HepG2 (cell line): ENCODE measurements at regions not wholly inside any gene's neighbourhood (a gene's known extent, or its start where the extent isn't known, plus 50 kb on each side); places are given as distances from the start of the nearest gene placed in this dataset.

Experiments used
- ATAC-seq: fragments of 200-7000 bp; cut with Tn5 transposase; 3 replicates; pipeline ENCODE4 v1.9.1; 2020; ENCODE audit warnings: mild to moderate bottlenecking, moderate library complexity
- BruUV-seq: library from RNA; stranded (reverse); fragments of 400-500 nt; replicated peaks from 2 replicates; lab custom pipeline; 2021; lab: Mats Ljungman, UMichigan
- CTCF ChIA-PET: fragments of 300-600 bp; formaldehyde crosslinking; extraction: SDS; loops from one replicate; lab custom pipeline; 2021; ENCODE audit warnings: low total read pairs, inconsistent platforms, low intra/inter-chr PET ratio; lab: Yijun Ruan, JAX
- POLR2A ChIA-PET: fragments of 350-600 bp; sonication (Branson Sonifier 250); formaldehyde crosslinking; loops from one replicate; lab custom pipeline; 2020; ENCODE audit warnings: antibody characterized with exemption, inconsistent platforms; lab: Yijun Ruan, JAX
- DNase-seq: peaks from one replicate; pipeline ENCODE4 v3.0.0-alpha.2; 2015; ENCODE audit warnings: low spot score
- FAIRE-seq: peaks from 3 replicates; lab custom pipeline; 2011; peaks lifted over from hg19 to GRCh38; lab: Jason Lieb, UNC
- H2AFZ ChIP-seq: one replicate; pipeline ENCODE4 v1.6.1; 2011; ENCODE audit warnings: low read length, inconsistent platforms
- H3K27ac ChIP-seq: fragments of 300-600 bp; 3 replicates; pipeline ENCODE4 v1.8.0; 2011; ENCODE audit warnings: mixed run types, mild to moderate bottlenecking, mixed read lengths, low read length, inconsistent platforms; ENCODE audit not compliant: insufficient read depth; ENCODE audit errors: extremely low read length
- H3K27me3 ChIP-seq, 2 experiments: fragments of 200-600 bp in 1 of 2; 2 replicates in 1 of 2; 3 replicates in 1 of 2; pipeline versions ENCODE4 v1.6.0 to v1.8.0; 2011; ENCODE audit warnings: low read length in 2 of 2, mild to moderate bottlenecking in 2 of 2, moderate library complexity in 2 of 2, inconsistent platforms in 1 of 2; ENCODE audit not compliant: insufficient read depth in 2 of 2, control insufficient read depth in 1 of 2
- H3K36me3 ChIP-seq, 2 experiments: fragments of 200-600 bp in 1 of 2; replicated peaks in 1 of 2; 2 replicates in 1 of 2; 3 replicates in 1 of 2; pipeline versions ENCODE4 v1.5.1 to v1.8.0; 2011; ENCODE audit warnings: low read length in 2 of 2, inconsistent platforms in 1 of 2; ENCODE audit not compliant: insufficient read depth in 2 of 2, control insufficient read depth in 1 of 2
- H3K4me1 ChIP-seq: 2 replicates; pipeline ENCODE4 v1.5.1; 2012; ENCODE audit warnings: low read length, inconsistent platforms; ENCODE audit not compliant: insufficient read depth
- H3K4me2 ChIP-seq: 2 replicates; pipeline ENCODE4 v1.6.0; 2011; ENCODE audit warnings: low read depth, low read length, inconsistent platforms
- H3K4me3 ChIP-seq, 3 experiments: fragments of 200-600 bp in 1 of 3; sonication (generic), shearing (Covaris generic) in 1 of 3; replicated peaks in 1 of 3; 2 replicates each; pipeline ENCODE4 v1.5.1; 2011 to 2016; ENCODE audit warnings: low read length in 3 of 3, inconsistent platforms in 2 of 3, low read depth in 2 of 3, mild to moderate bottlenecking in 2 of 3, control low read depth in 1 of 3, mixed read lengths in 1 of 3; ENCODE audit not compliant: insufficient read depth in 1 of 3
- H3K79me2 ChIP-seq: one replicate; pipeline ENCODE4 v1.6.1; 2011; ENCODE audit warnings: low read length, inconsistent platforms; ENCODE audit not compliant: insufficient read depth
- H3K9ac ChIP-seq: 2 replicates; pipeline ENCODE4 v1.6.0; 2011; ENCODE audit warnings: mild to moderate bottlenecking, low read depth, low read length, inconsistent platforms; ENCODE audit not compliant: insufficient read depth
- H3K9me3 ChIP-seq: 2 replicates; pipeline ENCODE4 v1.5.1; 2012; ENCODE audit warnings: mild to moderate bottlenecking, low read length
- H4K20me1 ChIP-seq: 2 replicates; pipeline ENCODE4 v1.6.0; 2011; ENCODE audit warnings: inconsistent platforms, mild to moderate bottlenecking, low read length, moderate library complexity; ENCODE audit not compliant: insufficient read depth
- AGO2 ChIP-seq: fragments of 200-400 bp; formaldehyde crosslinking; optimal IDR thresholded peaks from 2 replicates; pipeline ENCODE3; 2017; ENCODE audit warnings: mild to moderate bottlenecking, low read depth, low read length, moderate library complexity
- ARID3A ChIP-seq: IDR thresholded peaks from 2 replicates; pipeline ENCODE4 v1.6.1; 2012; ENCODE audit warnings: low read depth, low read length, improper control_type of control experiment
- CCAR2 ChIP-seq: fragments of 200-400 bp; formaldehyde crosslinking; optimal IDR thresholded peaks from 2 replicates; pipeline ENCODE3; 2018; ENCODE audit warnings: low read depth, mild to moderate bottlenecking, low read length, moderate library complexity
- CREM ChIP-seq, 2 experiments: sonication (generic) in 1 of 2; formaldehyde crosslinking in 1 of 2; IDR thresholded peaks; 2 replicates each; pipeline versions ENCODE4 v1.4.0 to v1.6.1; 2016 to 2020; ENCODE audit warnings: antibody characterized with exemption in 1 of 2, mild to moderate bottlenecking in 1 of 2, missing genetic modification reagents in 1 of 2
- IRF9 ChIP-seq: sonication (generic); formaldehyde crosslinking; IDR thresholded peaks from 2 replicates; pipeline ENCODE4 v1.8.0; 2022; ENCODE audit warnings: missing genetic modification reagents, mild to moderate bottlenecking, borderline replicate concordance
- IRX3 ChIP-seq: sonication (generic); formaldehyde crosslinking; IDR thresholded peaks from 2 replicates; pipeline ENCODE4 v1.8.1; 2023; ENCODE audit warnings: mild to moderate bottlenecking, low read depth, missing genetic modification reagents, borderline replicate concordance
- MXD4 ChIP-seq: IDR thresholded peaks from 2 replicates; pipeline ENCODE4 v1.6.1; 2016; ENCODE audit warnings: mild to moderate bottlenecking, missing biosample characterization, missing genetic modification reagents
- PBX3 ChIP-seq: sonication (generic); formaldehyde crosslinking; IDR thresholded peaks from 2 replicates; pipeline ENCODE4 v1.8.1; 2023; ENCODE audit warnings: missing genetic modification reagents, inconsistent platforms, borderline replicate concordance
- PHF21A ChIP-seq: sonication (generic); formaldehyde crosslinking; IDR thresholded peaks from 2 replicates; pipeline ENCODE4 v1.5.0; 2020; ENCODE audit warnings: mild to moderate bottlenecking, missing genetic modification reagents
- TCF7 ChIP-seq: sonication (generic); IDR thresholded peaks from 2 replicates; pipeline ENCODE4 v1.6.1; 2016; ENCODE audit warnings: antibody characterized with exemption, low read depth
- ZBTB7B ChIP-seq: sonication (generic); formaldehyde crosslinking; IDR thresholded peaks from 2 replicates; pipeline ENCODE4 v1.4.0; 2020; ENCODE audit warnings: missing genetic modification reagents
- ZBTB8A ChIP-seq: sonication (generic); formaldehyde crosslinking; IDR thresholded peaks from 2 replicates; pipeline ENCODE4 v1.4.0; 2020; ENCODE audit warnings: mild to moderate bottlenecking, low read depth, missing genetic modification reagents, borderline replicate concordance
- ZMAT3 ChIP-seq: sonication (generic); formaldehyde crosslinking; conservative IDR thresholded peaks from 2 replicates; pipeline ENCODE4 v1.7.0; 2021; ENCODE audit warnings: missing genetic modification reagents
- ZNF317 ChIP-seq: sonication (generic); formaldehyde crosslinking; IDR thresholded peaks from 2 replicates; pipeline ENCODE4 v1.5.0; 2020; ENCODE audit warnings: mild to moderate bottlenecking, missing genetic modification reagents
- ZNF557 ChIP-seq: sonication (generic); formaldehyde crosslinking; IDR thresholded peaks from 2 replicates; pipeline ENCODE4 v1.4.0; 2020; ENCODE audit warnings: missing genetic modification reagents
- ZNF615 ChIP-seq: sonication (generic); formaldehyde crosslinking; IDR thresholded peaks from 2 replicates; pipeline ENCODE4 v1.5.0; 2020; ENCODE audit warnings: mild to moderate bottlenecking, missing genetic modification reagents, borderline replicate concordance
- ZNF7 ChIP-seq: IDR thresholded peaks from 2 replicates; pipeline ENCODE4 v1.6.1; 2016; ENCODE audit warnings: missing biosample characterization, missing genetic modification reagents
- ZSCAN22 ChIP-seq: sonication (generic); formaldehyde crosslinking; IDR thresholded peaks from 2 replicates; pipeline ENCODE4 v1.4.0; 2020; ENCODE audit warnings: mild to moderate bottlenecking, missing genetic modification reagents
- WGBS: methylation state at CpG from one replicate; pipeline ENCODE4 v1.1.6; 2017; ENCODE audit warnings: low lambda C conversion rate; 5-methylcytosine and 5-hydroxymethylcytosine counted together
- in situ Hi-C: cut with HindIII; loops from 2 replicates; pipeline ENCODE4 v1.10.0; 2017; ENCODE audit warnings: low pct_unique_long_range_greater_than_20kb; ENCODE audit not compliant: extremely low pct_ligation_motif_present
- intact Hi-C: fragments of 100-400 bp; cut with micrococcal nuclease; formaldehyde crosslinking; loops from one replicate; pipeline ENCODE4 v1.10.0; 2022; ENCODE audit not compliant: unreplicated experiment
- TF ChIP-seq, protein P1 (sequence below): sonication (generic); formaldehyde crosslinking; IDR thresholded peaks from 2 replicates; pipeline ENCODE4 v1.4.0; 2020; ENCODE audit warnings: mild to moderate bottlenecking, missing genetic modification reagents
- TF ChIP-seq, protein P2 (sequence below): sonication (generic); formaldehyde crosslinking; IDR thresholded peaks from 2 replicates; pipeline ENCODE4 v1.4.0; 2020; ENCODE audit warnings: mild to moderate bottlenecking, missing genetic modification reagents

GRCh38 chr12:72829838-72830237 lies 557.7 kb downstream of the TRHDE start:
- FAIRE-seq = no peak
- TF ChIP-seq CREM (IDR thresholded peaks at IDR 0.05) (no peak), CREM (CRISPR knock-in tag; IDR thresholded peaks at IDR 0.05) (no peak), ZBTB8A (CRISPR knock-in tag) (no peak), MXD4 (no peak), ZNF317 (CRISPR knock-in tag) (no peak), PBX3 (CRISPR knock-in tag) (no peak), ZBTB7B (CRISPR knock-in tag) (no peak), TCF7 (no peak), AGO2 (no peak), ZNF557 (CRISPR knock-in tag) (no peak), IRX3 (CRISPR knock-in tag) (no peak), ZSCAN22 (CRISPR knock-in tag) (no peak), ZNF7 (CRISPR knock-in tag) (no peak), CCAR2 (no peak), ZNF615 (CRISPR knock-in tag) (no peak), ARID3A (no peak), IRF9 (no peak), ZMAT3 (no peak), PHF21A (CRISPR knock-in tag) (no peak)
- TF ChIP-seq, protein P1, sequence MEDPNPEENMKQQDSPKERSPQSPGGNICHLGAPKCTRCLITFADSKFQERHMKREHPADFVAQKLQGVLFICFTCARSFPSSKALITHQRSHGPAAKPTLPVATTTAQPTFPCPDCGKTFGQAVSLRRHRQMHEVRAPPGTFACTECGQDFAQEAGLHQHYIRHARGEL (CRISPR knock-in tag) = no peak
- TF ChIP-seq, protein P2, sequence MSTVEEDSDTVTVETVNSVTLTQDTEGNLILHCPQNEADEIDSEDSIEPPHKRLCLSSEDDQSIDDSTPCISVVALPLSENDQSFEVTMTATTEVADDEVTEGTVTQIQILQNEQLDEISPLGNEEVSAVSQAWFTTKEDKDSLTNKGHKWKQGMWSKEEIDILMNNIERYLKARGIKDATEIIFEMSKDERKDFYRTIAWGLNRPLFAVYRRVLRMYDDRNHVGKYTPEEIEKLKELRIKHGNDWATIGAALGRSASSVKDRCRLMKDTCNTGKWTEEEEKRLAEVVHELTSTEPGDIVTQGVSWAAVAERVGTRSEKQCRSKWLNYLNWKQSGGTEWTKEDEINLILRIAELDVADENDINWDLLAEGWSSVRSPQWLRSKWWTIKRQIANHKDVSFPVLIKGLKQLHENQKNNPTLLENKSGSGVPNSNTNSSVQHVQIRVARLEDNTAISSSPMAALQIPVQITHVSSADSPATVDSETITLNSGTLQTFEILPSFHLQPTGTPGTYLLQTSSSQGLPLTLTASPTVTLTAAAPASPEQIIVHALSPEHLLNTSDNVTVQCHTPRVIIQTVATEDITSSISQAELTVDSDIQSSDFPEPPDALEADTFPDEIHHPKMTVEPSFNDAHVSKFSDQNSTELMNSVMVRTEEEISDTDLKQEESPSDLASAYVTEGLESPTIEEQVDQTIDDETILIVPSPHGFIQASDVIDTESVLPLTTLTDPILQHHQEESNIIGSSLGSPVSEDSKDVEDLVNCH = no peak
- ATAC-seq = no peak
- H3K9me3 ChIP-seq = peaks cover 49% of the 10 kb centered on the region
- intact Hi-C loops = no loop called here
- no peaks in the 10 kb centered on the region for H3K27me3 ChIP-seq
- no peak overlapping the region for H2AFZ ChIP-seq
- no peak overlapping the region for H3K27ac ChIP-seq
- WGBS = 0% methylated on average over 1 of the region's 1 CpG
- no peak overlapping the region for H3K9ac ChIP-seq
- no TSS peak for BruUV-seq
- no peak for DNase-seq
- H3K4me3 ChIP-seq = no peak overlapping the region
- ChIA-PET POLR2A (no interaction called here), CTCF (no interaction called here)
- H3K4me1 ChIP-seq = no peaks in the 10 kb centered on the region
- no peaks in the 10 kb centered on the region for H3K79me2 ChIP-seq
- no peaks in the 10 kb centered on the region for H4K20me1 ChIP-seq
- in situ Hi-C loops = no loop called here
- no peak overlapping the region for H3K4me2 ChIP-seq
- no peaks in the 10 kb centered on the region for H3K36me3 ChIP-seq
